Gastrocnemius medialis (tissue), 4 donors: ENCODE measurements at regions not wholly inside any gene's neighbourhood (a gene's known extent, or its start where the extent isn't known, plus 50 kb on each side); places are given as distances from the start of the nearest gene placed in this dataset.

Experiments
- ATAC-seq, 2 donors: fragments of 150-250 bp; one replicate each; pipeline ENCODE4 v1.9.1; 2016
- DNase-seq, 2 donors: peaks; one replicate each; pipeline ENCODE4 v3.0.0-alpha.2; 2019
- H3K27ac ChIP-seq, 4 donors: fragments of 200-600 bp; sonication (generic); 1 replicate in 1 of 4; 2 replicates in 3 of 4; pipeline ENCODE4 v1.5.1; 2016 to 2018; ENCODE audit warnings: mild to moderate bottlenecking in 2 of 4, moderate library complexity in 1 of 4
- H3K27me3 ChIP-seq, 3 donors: fragments of 200-600 bp; sonication (generic) in 2 of 3; 1 replicate in 1 of 3; 2 replicates in 2 of 3; pipeline versions ENCODE4 v1.5.1 to v1.6.0; 2016 to 2019; ENCODE audit warnings: mild to moderate bottlenecking in 1 of 3, moderate library complexity in 1 of 3
- H3K36me3 ChIP-seq, 2 donors: fragments of 200-600 bp; sonication (generic) in 1 of 2; one replicate each; pipeline ENCODE4 v1.5.1; 2017 to 2018
- H3K4me1 ChIP-seq, 2 donors: fragments of 200-600 bp; sonication (generic) in 1 of 2; one replicate each; pipeline ENCODE4 v1.5.1; 2016 to 2017; ENCODE audit warnings: mild to moderate bottlenecking in 2 of 2
- H3K4me3 ChIP-seq, 4 donors: fragments of 200-600 bp; sonication (generic) in 3 of 4; 1 replicate in 1 of 4; 2 replicates in 3 of 4; pipeline ENCODE4 v1.5.1; 2016 to 2019; ENCODE audit warnings: mild to moderate bottlenecking in 2 of 4
- H3K9me3 ChIP-seq, 3 donors: fragments of 200-600 bp; sonication (generic) in 2 of 3; 1 replicate in 1 of 3; 2 replicates in 2 of 3; pipeline ENCODE4 v1.5.1; 2016 to 2019
- POLR2A ChIP-seq, 2 donors: fragments of 450-650 bp; IDR thresholded peaks; one replicate each; pipeline ENCODE4 v1.6.1; 2017; ENCODE audit warnings: antibody characterized with exemption in 2 of 2, mild to moderate bottlenecking in 2 of 2, moderate library complexity in 2 of 2
- in situ Hi-C, 4 donors: fragments of 200-750 bp; cut with MboI; loops; one replicate each; pipeline versions ENCODE4 v1.15.0 to v1.8.0; 2017; ENCODE audit warnings: low sequenced_read_pairs in 4 of 4
- intact Hi-C: fragments of 100-400 bp; cut with DNase I; formaldehyde crosslinking; loops from one replicate; pipeline ENCODE4 v1.15.1; 2023; ENCODE audit warnings: low total_unique reads
- TF ChIP-seq, protein P1 (sequence below), 5 experiments: fragments of 450-650 bp in 3 of 5; fragments of 200-600 bp in 2 of 5; sonication (generic) in 2 of 5; IDR thresholded peaks in 4 of 5; conservative IDR thresholded peaks in 1 of 5; 1 replicate in 4 of 5; 2 replicates in 1 of 5; pipeline ENCODE4 v1.5.1; 2016 to 2019; ENCODE audit warnings: antibody characterized with exemption in 5 of 5, mild to moderate bottlenecking in 3 of 5, moderate library complexity in 3 of 5

DNA sequence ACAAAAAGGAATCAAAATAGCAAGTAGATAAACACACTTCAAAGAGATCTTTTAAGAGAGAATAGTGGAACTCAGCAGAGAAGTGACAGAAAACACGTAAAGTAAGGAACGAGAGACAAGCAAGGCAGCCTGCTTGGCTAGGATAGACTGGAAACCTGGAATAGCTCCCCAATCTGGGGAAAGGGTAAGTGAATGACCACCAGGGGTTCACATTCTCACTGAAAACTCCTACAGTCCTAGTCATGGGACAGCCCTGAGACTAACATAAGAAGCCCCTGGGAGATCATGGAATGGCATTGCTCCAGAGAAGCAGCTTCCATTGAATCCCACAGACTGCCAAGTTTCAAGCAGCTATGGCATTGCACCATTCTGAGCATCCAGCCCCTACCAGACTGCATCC lies 363.6 kb upstream of the ARPP21 start:
- Histone ChIP-seq H3K27me3 (no peaks in the 10 kb centered on the region), H3K9me3 (no peaks in the 10 kb centered on the region), H3K4me3 (no peak overlapping the region), H3K4me1 (no peaks in the 10 kb centered on the region), H3K36me3 (no peaks in the 10 kb centered on the region), H3K27ac (no peak overlapping the region)
- TF ChIP-seq, protein P1, sequence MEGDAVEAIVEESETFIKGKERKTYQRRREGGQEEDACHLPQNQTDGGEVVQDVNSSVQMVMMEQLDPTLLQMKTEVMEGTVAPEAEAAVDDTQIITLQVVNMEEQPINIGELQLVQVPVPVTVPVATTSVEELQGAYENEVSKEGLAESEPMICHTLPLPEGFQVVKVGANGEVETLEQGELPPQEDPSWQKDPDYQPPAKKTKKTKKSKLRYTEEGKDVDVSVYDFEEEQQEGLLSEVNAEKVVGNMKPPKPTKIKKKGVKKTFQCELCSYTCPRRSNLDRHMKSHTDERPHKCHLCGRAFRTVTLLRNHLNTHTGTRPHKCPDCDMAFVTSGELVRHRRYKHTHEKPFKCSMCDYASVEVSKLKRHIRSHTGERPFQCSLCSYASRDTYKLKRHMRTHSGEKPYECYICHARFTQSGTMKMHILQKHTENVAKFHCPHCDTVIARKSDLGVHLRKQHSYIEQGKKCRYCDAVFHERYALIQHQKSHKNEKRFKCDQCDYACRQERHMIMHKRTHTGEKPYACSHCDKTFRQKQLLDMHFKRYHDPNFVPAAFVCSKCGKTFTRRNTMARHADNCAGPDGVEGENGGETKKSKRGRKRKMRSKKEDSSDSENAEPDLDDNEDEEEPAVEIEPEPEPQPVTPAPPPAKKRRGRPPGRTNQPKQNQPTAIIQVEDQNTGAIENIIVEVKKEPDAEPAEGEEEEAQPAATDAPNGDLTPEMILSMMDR (IDR thresholded peaks at IDR 0.05 in 4 of 5, conservative IDR thresholded peaks at IDR 0.05 in 1 of 5) = no peak
- no peak for TF ChIP-seq POLR2A (IDR thresholded peaks at IDR 0.05)
- in situ Hi-C loops = no loop called here
- intact Hi-C loops = no loop called here
- no peak for ATAC-seq
- no peak for DNase-seq

DNA sequence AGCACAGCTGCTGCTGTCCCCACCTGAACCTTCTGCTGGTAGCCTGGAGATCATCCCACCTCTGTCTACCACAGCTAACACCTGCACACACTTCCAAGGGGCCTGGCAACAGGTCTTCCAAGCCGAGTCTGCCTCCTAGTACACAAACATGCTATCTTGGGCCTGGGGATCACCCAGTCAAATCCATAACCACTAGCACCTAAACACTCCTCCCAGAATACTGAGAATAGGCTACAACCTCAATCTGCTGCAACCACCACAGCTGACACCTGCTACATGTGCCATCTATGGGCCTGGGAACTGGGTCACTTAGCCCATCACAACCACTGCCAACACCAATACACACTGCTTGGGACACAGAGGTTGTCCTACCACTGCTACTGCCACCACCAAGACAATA lies 362.8 kb upstream of the ARPP21 start:
- intact Hi-C loops (no loop called here), in situ Hi-C loops (no loop called here)
- ATAC-seq (no peak), DNase-seq (no peak)
- Histone ChIP-seq H3K36me3 (no peaks in the 10 kb centered on the region), H3K4me3 (no peak overlapping the region), H3K27me3 (no peaks in the 10 kb centered on the region), H3K4me1 (no peaks in the 10 kb centered on the region), H3K27ac (no peak overlapping the region), H3K9me3 (no peaks in the 10 kb centered on the region)
- TF ChIP-seq, protein P1 (IDR thresholded peaks at IDR 0.05 in 4 of 5, conservative IDR thresholded peaks at IDR 0.05 in 1 of 5) = no peak
- TF ChIP-seq POLR2A (IDR thresholded peaks at IDR 0.05) = no peak

DNA sequence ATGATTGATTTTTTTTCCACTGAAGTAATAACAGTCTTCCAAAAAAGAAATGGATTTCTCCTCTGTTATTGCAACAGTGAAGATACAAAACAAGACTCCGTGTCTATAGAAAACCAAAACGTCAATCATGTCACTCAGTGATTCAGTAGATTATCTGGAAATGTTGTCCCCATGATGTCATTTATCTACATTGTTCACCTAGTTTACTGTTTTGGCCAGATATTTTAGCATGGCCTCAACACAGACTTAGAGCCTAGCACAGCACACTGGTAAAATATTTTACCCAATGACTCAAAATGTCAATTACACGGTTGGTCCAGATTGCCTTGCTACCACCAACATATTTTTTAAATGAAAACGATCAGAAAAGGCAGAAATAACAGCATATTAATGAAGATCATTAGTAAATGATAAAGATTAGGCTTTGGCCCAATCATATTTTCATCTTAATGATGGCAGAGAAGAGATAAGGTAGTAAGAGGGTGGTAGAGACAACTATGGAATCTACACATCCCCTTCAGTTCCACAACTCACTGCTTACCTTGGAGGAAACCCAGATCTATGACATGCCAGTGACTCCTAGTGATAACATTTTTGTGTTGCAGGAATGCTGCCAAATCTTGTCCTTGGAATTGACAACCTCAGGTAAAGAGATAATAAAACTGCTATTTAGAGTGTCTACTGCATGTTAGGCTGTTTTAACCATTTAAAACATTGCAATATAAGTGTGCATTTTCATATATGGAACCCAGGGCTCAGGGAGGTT lies 347.7 kb upstream of the ARPP21 start:
- ATAC-seq = no peak
- intact Hi-C loops (no loop called here), in situ Hi-C loops (no loop called here)

DNA sequence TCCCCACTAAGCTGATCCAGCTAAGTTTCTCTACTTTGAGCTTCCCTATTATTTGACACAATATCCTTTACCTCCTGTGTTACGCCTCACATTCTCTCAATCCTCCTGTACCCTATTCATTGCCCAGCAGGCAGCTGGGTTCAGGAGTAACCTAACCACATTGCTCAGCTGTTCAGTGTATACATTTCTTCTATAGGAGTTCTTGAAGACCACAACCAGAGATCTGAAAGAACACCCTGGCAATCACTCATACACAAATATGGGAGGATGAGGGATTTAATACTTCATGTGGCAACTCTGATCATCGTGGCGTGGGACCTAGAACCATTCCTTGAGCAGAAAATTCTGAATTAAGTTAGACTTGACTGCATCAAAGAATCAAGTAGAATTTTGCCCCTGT lies 346.8 kb upstream of the ARPP21 start:
- intact Hi-C loops = no loop called here

More for the DNA sequence above, 347.7 kb upstream of the ARPP21 start:
- Histone ChIP-seq H3K27ac (no peak overlapping the region), H3K27me3 (no peaks in the 10 kb centered on the region), H3K9me3 (no peaks in the 10 kb centered on the region), H3K4me3 (no peak overlapping the region), H3K4me1 (no peaks in the 10 kb centered on the region), H3K36me3 (no peaks in the 10 kb centered on the region)
- DNase-seq = no peak
- no peak for TF ChIP-seq POLR2A (IDR thresholded peaks at IDR 0.05)

DNA sequence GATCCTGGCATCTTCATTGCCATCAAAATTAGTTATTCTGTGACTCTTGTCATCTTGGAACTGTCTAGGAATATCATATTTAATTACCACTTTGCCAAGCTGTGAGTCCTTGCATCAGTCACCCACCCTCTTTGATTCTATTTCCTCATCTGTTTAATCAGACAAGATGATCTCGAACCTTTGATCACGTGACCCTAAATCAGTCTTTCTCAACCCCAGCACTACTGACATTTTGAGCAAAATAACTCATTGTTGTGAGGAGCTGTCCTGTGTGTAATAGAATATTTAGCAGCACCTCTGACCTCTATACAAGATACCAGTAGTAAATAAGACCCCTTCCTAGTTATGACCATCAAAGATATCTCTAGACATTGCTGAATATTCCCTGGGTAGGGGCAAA lies 343.4 kb upstream of the ARPP21 start:
- Histone ChIP-seq H3K27ac (no peak overlapping the region), H3K27me3 (no peaks in the 10 kb centered on the region), H3K4me3 (no peak overlapping the region), H3K9me3 (no peaks in the 10 kb centered on the region), H3K36me3 (no peaks in the 10 kb centered on the region), H3K4me1 (no peaks in the 10 kb centered on the region)
- ATAC-seq (no peak), DNase-seq (no peak)
- intact Hi-C loops (no loop called here), in situ Hi-C loops (no loop called here)
- no peak for TF ChIP-seq POLR2A (IDR thresholded peaks at IDR 0.05)
- TF ChIP-seq, protein P1 (IDR thresholded peaks at IDR 0.05 in 4 of 5, conservative IDR thresholded peaks at IDR 0.05 in 1 of 5) = no peak

More for the DNA sequence above, 346.8 kb upstream of the ARPP21 start:
- Histone ChIP-seq H3K36me3 (no peaks in the 10 kb centered on the region), H3K4me3 (no peak overlapping the region), H3K9me3 (no peaks in the 10 kb centered on the region), H3K27me3 (no peaks in the 10 kb centered on the region), H3K4me1 (no peaks in the 10 kb centered on the region), H3K27ac (no peak overlapping the region)
- TF ChIP-seq, protein P1 (IDR thresholded peaks at IDR 0.05 in 4 of 5, conservative IDR thresholded peaks at IDR 0.05 in 1 of 5) = no peak
- no peak for TF ChIP-seq POLR2A (IDR thresholded peaks at IDR 0.05)
- ATAC-seq (no peak), DNase-seq (no peak)
- in situ Hi-C loops = no loop called here
